Neural progenitor cell (in vitro differentiated cells): ENCODE measurements at regions not wholly inside any gene's neighbourhood (a gene's known extent, or its start where the extent isn't known, plus 50 kb on each side); places are given as distances from the start of the nearest gene placed in this dataset.
"Not testable (repeated sequence)": the region's sequence is repeated elsewhere in the genome, so short reads cannot be mapped to it uniquely, and the experiment has no call there.

Experiments
- DNase-seq: peaks from one replicate; pipeline ENCODE4 v3.0.0-alpha.2; 2016; ENCODE audit warnings: low spot score
- H2AFZ ChIP-seq: fragments of 200-600 bp; sonication (generic); replicated peaks from 2 replicates; pipeline ENCODE4 v1.6.1; 2016; ENCODE audit warnings: antibody characterized with exemption
- H3F3A ChIP-seq: fragments of 200-600 bp; sonication (generic); 2 replicates; pipeline ENCODE4 v1.6.1; 2016; ENCODE audit warnings: antibody characterized with exemption, low read depth
- H3K27ac ChIP-seq: fragments of 200-600 bp; sonication (generic); 2 replicates; pipeline ENCODE4 v1.5.1; 2016; ENCODE audit warnings: mild to moderate bottlenecking
- H3K27me3 ChIP-seq: fragments of 200-600 bp; sonication (generic); 2 replicates; pipeline ENCODE4 v1.6.1; 2016; ENCODE audit warnings: mild to moderate bottlenecking, moderate library complexity
- H3K36me3 ChIP-seq: fragments of 200-600 bp; sonication (generic); 2 replicates; pipeline ENCODE4 v1.5.1; 2016
- H3K4me1 ChIP-seq: fragments of 200-600 bp; sonication (generic); 2 replicates; pipeline ENCODE4 v1.6.1; 2016; ENCODE audit warnings: mixed run types
- H3K4me2 ChIP-seq: fragments of 200-600 bp; sonication (generic); 2 replicates; pipeline ENCODE4 v1.6.1; 2016
- H3K4me3 ChIP-seq: fragments of 200-600 bp; sonication (generic); 2 replicates; pipeline ENCODE4 v1.5.1; 2016
- H3K79me2 ChIP-seq: fragments of 200-600 bp; sonication (generic); 2 replicates; pipeline ENCODE4 v1.6.1; 2016; ENCODE audit warnings: low read depth
- H3K9ac ChIP-seq: fragments of 200-600 bp; sonication (generic); 2 replicates; pipeline ENCODE4 v1.6.1; 2016
- H3K9me3 ChIP-seq: fragments of 200-600 bp; sonication (generic); 2 replicates; pipeline ENCODE4 v1.5.1; 2016; ENCODE audit warnings: low read depth
- H4K20me1 ChIP-seq: fragments of 200-600 bp; sonication (generic); 2 replicates; pipeline ENCODE4 v1.6.1; 2016; ENCODE audit warnings: low read depth
- H3K27ac Mint-ChIP-seq: 3 replicates; pipeline ENCODE4 v1.8.0; 2021; ENCODE audit warnings: mixed read lengths
- H3K27me3 Mint-ChIP-seq: 2 replicates; pipeline ENCODE4 v1.8.0; 2022; ENCODE audit warnings: low read depth, mild to moderate bottlenecking, inconsistent platforms, moderate library complexity, mixed read lengths; ENCODE audit not compliant: insufficient read depth
- H3K36me3 Mint-ChIP-seq: 3 replicates; pipeline ENCODE4 v1.8.0; 2021; ENCODE audit warnings: mixed read lengths
- H3K4me1 Mint-ChIP-seq: 3 replicates; pipeline ENCODE4 v1.8.0; 2021; ENCODE audit warnings: mixed read lengths
- H3K4me3 Mint-ChIP-seq: 3 replicates; pipeline ENCODE4 v1.8.0; 2021; ENCODE audit warnings: mild to moderate bottlenecking, moderate library complexity, mixed read lengths
- H3K9me3 Mint-ChIP-seq: 3 replicates; pipeline ENCODE4 v1.8.0; 2020; ENCODE audit warnings: mixed read lengths
- CTCF ChIP-seq: fragments of 200-600 bp; sonication (generic); IDR thresholded peaks from 2 replicates; pipeline ENCODE4 v1.5.1; 2017; ENCODE audit warnings: antibody characterized with exemption, mild to moderate bottlenecking
- EZH2 ChIP-seq: fragments of 200-600 bp; sonication (generic); IDR thresholded peaks from 2 replicates; pipeline ENCODE4 v1.6.1; 2017; ENCODE audit warnings: antibody characterized with exemption, mild to moderate bottlenecking, moderate library complexity
- EZH2phosphoT487 ChIP-seq: fragments of 200-600 bp; sonication (generic); IDR thresholded peaks from 2 replicates; pipeline ENCODE4 v1.6.1; 2017; ENCODE audit warnings: antibody characterized with exemption

- Histone ChIP-seq H3K4me2 (peak overlapping the region; percentile 73), H3K4me3 (peak overlapping the region; percentile 14), H3F3A (peaks cover 7% of the 10 kb centered on the region), H3K36me3 (no peaks in the 10 kb centered on the region), H3K9me3 (no peaks in the 10 kb centered on the region), H3K27ac (peak overlapping the region; percentile 52), H3K4me1 (peaks cover 32% of the 10 kb centered on the region), H4K20me1 (no peaks in the 10 kb centered on the region), H3K9ac (no peak overlapping the region), H3K27me3 (no peaks in the 10 kb centered on the region), H3K79me2 (no peaks in the 10 kb centered on the region), H2AFZ (no peak overlapping the region)
- no peaks in the 10 kb centered on the region for H3K9me3 Mint-ChIP-seq
- no peak overlapping the region for H3K4me3 Mint-ChIP-seq
- peaks cover 2% of the 10 kb centered on the region for H3K27me3 Mint-ChIP-seq
- TF ChIP-seq CTCF = no peak
- H3K36me3 Mint-ChIP-seq = no peaks in the 10 kb centered on the region
- peaks cover 29% of the 10 kb centered on the region for H3K4me1 Mint-ChIP-seq
- H3K27ac Mint-ChIP-seq = no peak overlapping the region
- peak; percentile 68 for DNase-seq
Measured at GRCh38 chrX:960821-961220, 251.6 kb downstream of the CRLF2 start.

GRCh38 chrX:959595-959994, 252.9 kb downstream of the CRLF2 start:
- no peaks in the 10 kb centered on the region for H3K79me2 ChIP-seq
- no peaks in the 10 kb centered on the region for H3K27me3 ChIP-seq
- peak overlapping the region; percentile 23 for H2AFZ ChIP-seq
- TF ChIP-seq EZH2 (no peak), EZH2phosphoT487 (no peak), CTCF (no peak)
- no peak overlapping the region for H3K9ac ChIP-seq
- peaks cover 7% of the 10 kb centered on the region for H3F3A ChIP-seq
- H3K4me3 ChIP-seq = no peak overlapping the region
- H3K36me3 ChIP-seq = no peaks in the 10 kb centered on the region
- no peak overlapping the region for H3K4me3 Mint-ChIP-seq
- peak overlapping the region; percentile 73 for H3K4me2 ChIP-seq
- H4K20me1 ChIP-seq = no peaks in the 10 kb centered on the region
- H3K4me1 ChIP-seq = peaks cover 32% of the 10 kb centered on the region
- H3K27ac ChIP-seq = no peak overlapping the region
- peaks cover 27% of the 10 kb centered on the region for H3K4me1 Mint-ChIP-seq
- no peaks in the 10 kb centered on the region for H3K36me3 Mint-ChIP-seq
- H3K27ac Mint-ChIP-seq = no peak overlapping the region
- no peaks in the 10 kb centered on the region for H3K9me3 ChIP-seq
- no peaks in the 10 kb centered on the region for H3K9me3 Mint-ChIP-seq
- peaks cover 2% of the 10 kb centered on the region for H3K27me3 Mint-ChIP-seq
- DNase-seq = no peak

GRCh38 chrX:955168-955781, 257.2 kb downstream of the CRLF2 start:
- not testable (repeated sequence) for H3K36me3 Mint-ChIP-seq, H3K4me3 ChIP-seq, H3K27me3 Mint-ChIP-seq, H2AFZ ChIP-seq, H3K36me3 ChIP-seq, H3F3A ChIP-seq, H3K4me2 ChIP-seq, DNase-seq, H3K9me3 Mint-ChIP-seq, H3K27ac Mint-ChIP-seq, H4K20me1 ChIP-seq, H3K4me3 Mint-ChIP-seq, H3K27ac ChIP-seq, H3K9me3 ChIP-seq, H3K27me3 ChIP-seq, H3K9ac ChIP-seq, H3K79me2 ChIP-seq
- H3K4me1 Mint-ChIP-seq = peaks cover 18% of the 10 kb centered on the region
- H3K4me1 ChIP-seq = peaks cover 19% of the 10 kb centered on the region

GRCh38 chrX:953879-954482, 258.5 kb downstream of the CRLF2 start:
- no peaks in the 10 kb centered on the region for H3F3A ChIP-seq
- H3K4me3 ChIP-seq = no peak overlapping the region
- H3K36me3 ChIP-seq = no peaks in the 10 kb centered on the region
- Mint-ChIP-seq H3K4me3 (no peak overlapping the region), H3K4me1 (peaks cover 10% of the 10 kb centered on the region), H3K27ac (no peak overlapping the region), H3K27me3 (no peaks in the 10 kb centered on the region), H3K36me3 (no peaks in the 10 kb centered on the region), H3K9me3 (no peaks in the 10 kb centered on the region)
- DNase-seq = no peak
- H3K79me2 ChIP-seq = no peaks in the 10 kb centered on the region
- TF ChIP-seq EZH2phosphoT487 = no peak
- no peak for TF ChIP-seq EZH2
- TF ChIP-seq CTCF = no peak
- no peak overlapping the region for H3K9ac ChIP-seq
- H3K27ac ChIP-seq = no peak overlapping the region
- peaks cover 6% of the 10 kb centered on the region for H3K4me1 ChIP-seq
- no peaks in the 10 kb centered on the region for H3K9me3 ChIP-seq
- H3K4me2 ChIP-seq = no peak overlapping the region
- no peaks in the 10 kb centered on the region for H3K27me3 ChIP-seq
- H2AFZ ChIP-seq = no peak overlapping the region
- H4K20me1 ChIP-seq = no peaks in the 10 kb centered on the region
